ENCODE measurements at regions not wholly inside any gene's neighbourhood (a gene's known extent, or its start where the extent isn't known, plus 50 kb on each side); places are given as distances from the start of the nearest gene placed in this dataset.

GRCh38 chr5:85732185-85732584, 885.6 kb upstream of the COX7C start:
- Histone ChIP-seq H2AFZ (ENCODE audit: low read length) (no peak overlapping the region), H3K9me3 (ENCODE audit: insufficient read depth in 2 of 2, low read depth in 1 of 2, low read length in 1 of 2) (no peaks in the 10 kb centered on the region), H2BK5ac (ENCODE audit: low read depth, low read length) (no peak overlapping the region), H3K23ac (ENCODE audit: insufficient read length) (no peak overlapping the region), H4K5ac (ENCODE audit: insufficient read length, low read depth, low read length) (no peak overlapping the region), H3K56ac (replicated peaks; ENCODE audit: insufficient read length, low read depth, low read length) (no peak overlapping the region), H2AK5ac (ENCODE audit: low read depth, low read length) (no peak overlapping the region), H3K18ac (ENCODE audit: extremely low read depth, low read length) (no peak overlapping the region), H3K4me2 (ENCODE audit: insufficient read depth in 1 of 2, low read depth in 2 of 2, low read length in 2 of 2) (no peak overlapping the region), H3K79me2 (ENCODE audit: control insufficient read depth in 1 of 2, insufficient read depth in 2 of 2, low read length in 2 of 2) (no peaks in the 10 kb centered on the region), H3K27ac (ENCODE audit: low read depth, low read length) (no peak overlapping the region), H3K36me3 (ENCODE audit: control insufficient read depth in 2 of 4, insufficient read depth in 4 of 4, low read length in 3 of 4) (no peaks in the 10 kb centered on the region), H3K9ac (replicated peaks in 1 of 4; ENCODE audit: extremely low read depth in 1 of 4, low read depth in 3 of 4, low read length in 3 of 4) (no peak overlapping the region), H4K91ac (replicated peaks; ENCODE audit: insufficient read length, low read length) (no peak overlapping the region), H2BK120ac (replicated peaks; ENCODE audit: low read depth, low read length) (no peak overlapping the region), H4K8ac (ENCODE audit: extremely low read depth, insufficient read depth, low read length) (no peak overlapping the region), H3K4ac (replicated peaks; ENCODE audit: insufficient read length, low read depth, low read length) (no peak overlapping the region), H3K4me3 (ENCODE audit: extremely low read depth in 1 of 4, insufficient read depth in 2 of 4, low read depth in 3 of 4, low read length in 4 of 4) (no peak overlapping the region), H2BK20ac (ENCODE audit: low read length) (no peak overlapping the region), H4K20me1 (replicated peaks in 1 of 2; ENCODE audit: control insufficient read depth in 1 of 2, insufficient read depth in 2 of 2, low read length in 2 of 2) (no peaks in the 10 kb centered on the region), H2BK15ac (ENCODE audit: low read length) (no peak overlapping the region), H3K14ac (ENCODE audit: insufficient read length) (no peak overlapping the region), H3K23me2 (ENCODE audit: low read depth, low read length) (no peaks in the 10 kb centered on the region), H3K27me3 (replicated peaks in 1 of 4; ENCODE audit: control insufficient read depth in 3 of 4, extremely low read depth in 1 of 4, insufficient read depth in 3 of 4, low read length in 3 of 4) (no peaks in the 10 kb centered on the region), H3K4me1 (replicated peaks in 1 of 4; ENCODE audit: control insufficient read depth in 3 of 4, insufficient read depth in 4 of 4, low read length in 3 of 4) (no peaks in the 10 kb centered on the region), H3K79me1 (ENCODE audit: low read depth, low read length) (no peaks in the 10 kb centered on the region), H2BK12ac (ENCODE audit: low read depth, low read length) (no peak overlapping the region)
- POLR2A ChIA-PET (ENCODE audit: partially characterized antibody), result no interaction called here
- CTCF ChIA-PET (ENCODE audit: partially characterized antibody), result interaction anchor here (0.6 kb wide), 1 partner anchor 41 kb away, joined by 3 read pairs; no protein-coding TSS in a partner anchor
- WGBS, 2 experiments (ENCODE audit: extremely low coverage in 1 of 2, insufficient coverage in 1 of 2, insufficient read length in 1 of 2, insufficient replicate concordance in 2 of 2, low coverage in 1 of 2, low lambda C conversion rate in 2 of 2, missing lambda C conversion rate in 1 of 2), result 92% methylated on average over 3 of the region's 3 CpGs; no CpG with 5 or more reads in 1 of the 2 experiments
- no peak for FAIRE-seq
- no peak for DNase-seq (ENCODE audit: low read depth in 1 of 2, low spot score in 2 of 2)
- TF ChIP-seq SIRT6 (IDR thresholded peaks at IDR 0.05; ENCODE audit: low read length) (no peak), CBX8 (IDR thresholded peaks at IDR 0.05; ENCODE audit: borderline replicate concordance, low read depth, low read length) (no peak), CTBP2 (IDR thresholded peaks at IDR 0.05; ENCODE audit: borderline replicate concordance, insufficient read depth, insufficient read length, low read length) (no peak), SP4 (IDR thresholded peaks at IDR 0.05; ENCODE audit: low read length) (no peak), RBBP5 (IDR thresholded peaks at IDR 0.05; ENCODE audit: borderline replicate concordance, low read depth, low read length) (no peak), CREB1 (IDR thresholded peaks at IDR 0.05) (no peak), TCF12 (IDR thresholded peaks at IDR 0.05; ENCODE audit: low read depth, low read length) (no peak), SAP30 (IDR thresholded peaks at IDR 0.05; ENCODE audit: insufficient read depth, insufficient replicate concordance, low read length) (no peak), SP2 (IDR thresholded peaks at IDR 0.05; ENCODE audit: low read length) (no peak), KDM5A (IDR thresholded peaks at IDR 0.05; ENCODE audit: low read length) (no peak), YY1 (IDR thresholded peaks at IDR 0.05; ENCODE audit: low read depth, low read length) (no peak), NANOG (IDR thresholded peaks at IDR 0.05; ENCODE audit: insufficient read depth, low read depth, low read length, poor library complexity, severe bottlenecking) (no peak), TBP (IDR thresholded peaks at IDR 0.05; ENCODE audit: low read depth, low read length) (no peak), JUN (IDR thresholded peaks at IDR 0.05; ENCODE audit: low read depth, low read length) (no peak), EGR1 (IDR thresholded peaks at IDR 0.05; ENCODE audit: borderline replicate concordance, low read depth, low read length) (no peak)
- TF ChIP-seq, protein P1, sequence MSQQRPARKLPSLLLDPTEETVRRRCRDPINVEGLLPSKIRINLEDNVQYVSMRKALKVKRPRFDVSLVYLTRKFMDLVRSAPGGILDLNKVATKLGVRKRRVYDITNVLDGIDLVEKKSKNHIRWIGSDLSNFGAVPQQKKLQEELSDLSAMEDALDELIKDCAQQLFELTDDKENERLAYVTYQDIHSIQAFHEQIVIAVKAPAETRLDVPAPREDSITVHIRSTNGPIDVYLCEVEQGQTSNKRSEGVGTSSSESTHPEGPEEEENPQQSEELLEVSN (IDR thresholded peaks at IDR 0.05), result no peak

All from H1 (cell line).